ENCODE measurements at regions not wholly inside any gene's neighbourhood (a gene's known extent, or its start where the extent isn't known, plus 50 kb on each side); places are given as distances from the start of the nearest gene placed in this dataset.

DNA sequence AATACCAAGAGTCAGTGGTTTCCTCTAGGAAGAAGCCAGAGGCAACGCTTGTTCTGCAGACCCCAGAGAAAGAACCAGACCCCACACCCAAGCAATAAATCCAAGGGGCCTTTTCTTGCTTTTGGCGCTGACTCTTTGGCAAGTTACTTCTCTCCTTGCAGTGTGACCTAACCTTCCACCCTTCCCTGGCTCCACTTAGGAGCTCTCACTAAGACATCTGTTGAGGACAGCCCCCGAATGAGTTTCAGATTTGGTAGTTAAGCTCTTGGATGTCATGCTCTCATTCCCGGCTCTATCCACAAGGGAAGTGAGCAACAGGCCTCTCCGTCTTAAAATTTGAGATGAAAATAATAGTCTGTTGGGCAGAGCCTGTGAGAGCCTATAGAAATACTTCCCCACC lies 50.6 kb upstream of the FAM204A start:
- no peak for DNase-seq (ENCODE audit: low read depth)
- H3K36me3 ChIP-seq (ENCODE audit: control insufficient read depth, insufficient read depth, low read length): no peaks in the 10 kb centered on the region
- ChIA-PET POLR2A (no interaction called here), CTCF (interaction anchor here (1.0 kb wide), 1 partner anchor 10 kb away, joined by 3 read pairs; no protein-coding TSS in a partner anchor)
- H3K27me3 ChIP-seq (ENCODE audit: control insufficient read depth, insufficient read depth, low read length): no peaks in the 10 kb centered on the region
- H3K4me3 ChIP-seq (ENCODE audit: low read depth, low read length): no peak overlapping the region
- TF ChIP-seq, protein P1, sequence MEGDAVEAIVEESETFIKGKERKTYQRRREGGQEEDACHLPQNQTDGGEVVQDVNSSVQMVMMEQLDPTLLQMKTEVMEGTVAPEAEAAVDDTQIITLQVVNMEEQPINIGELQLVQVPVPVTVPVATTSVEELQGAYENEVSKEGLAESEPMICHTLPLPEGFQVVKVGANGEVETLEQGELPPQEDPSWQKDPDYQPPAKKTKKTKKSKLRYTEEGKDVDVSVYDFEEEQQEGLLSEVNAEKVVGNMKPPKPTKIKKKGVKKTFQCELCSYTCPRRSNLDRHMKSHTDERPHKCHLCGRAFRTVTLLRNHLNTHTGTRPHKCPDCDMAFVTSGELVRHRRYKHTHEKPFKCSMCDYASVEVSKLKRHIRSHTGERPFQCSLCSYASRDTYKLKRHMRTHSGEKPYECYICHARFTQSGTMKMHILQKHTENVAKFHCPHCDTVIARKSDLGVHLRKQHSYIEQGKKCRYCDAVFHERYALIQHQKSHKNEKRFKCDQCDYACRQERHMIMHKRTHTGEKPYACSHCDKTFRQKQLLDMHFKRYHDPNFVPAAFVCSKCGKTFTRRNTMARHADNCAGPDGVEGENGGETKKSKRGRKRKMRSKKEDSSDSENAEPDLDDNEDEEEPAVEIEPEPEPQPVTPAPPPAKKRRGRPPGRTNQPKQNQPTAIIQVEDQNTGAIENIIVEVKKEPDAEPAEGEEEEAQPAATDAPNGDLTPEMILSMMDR (IDR thresholded peaks at IDR 0.05; ENCODE audit: insufficient read depth, low read depth, low read length): no peak
